Left renal cortex interstitium (tissue), 4 donors: ENCODE measurements at regions not wholly inside any gene's neighbourhood (a gene's known extent, or its start where the extent isn't known, plus 50 kb on each side); places are given as distances from the start of the nearest gene placed in this dataset.
"Not testable (repeated sequence)": the region's sequence is repeated elsewhere in the genome, so short reads cannot be mapped to it uniquely, and the experiment has no call there.

Source experiments
- DNase-seq, 4 donors: peaks; one replicate each; pipeline ENCODE4 v3.0.0-alpha.2; 2013; ENCODE audit warnings: low read depth in 4 of 4, low spot score in 2 of 4, missing footprints in 1 of 4

GRCh38 chrX:34406580-34406979 lies 250.5 kb downstream of the TMEM47 start:
- no peak for DNase-seq

DNA sequence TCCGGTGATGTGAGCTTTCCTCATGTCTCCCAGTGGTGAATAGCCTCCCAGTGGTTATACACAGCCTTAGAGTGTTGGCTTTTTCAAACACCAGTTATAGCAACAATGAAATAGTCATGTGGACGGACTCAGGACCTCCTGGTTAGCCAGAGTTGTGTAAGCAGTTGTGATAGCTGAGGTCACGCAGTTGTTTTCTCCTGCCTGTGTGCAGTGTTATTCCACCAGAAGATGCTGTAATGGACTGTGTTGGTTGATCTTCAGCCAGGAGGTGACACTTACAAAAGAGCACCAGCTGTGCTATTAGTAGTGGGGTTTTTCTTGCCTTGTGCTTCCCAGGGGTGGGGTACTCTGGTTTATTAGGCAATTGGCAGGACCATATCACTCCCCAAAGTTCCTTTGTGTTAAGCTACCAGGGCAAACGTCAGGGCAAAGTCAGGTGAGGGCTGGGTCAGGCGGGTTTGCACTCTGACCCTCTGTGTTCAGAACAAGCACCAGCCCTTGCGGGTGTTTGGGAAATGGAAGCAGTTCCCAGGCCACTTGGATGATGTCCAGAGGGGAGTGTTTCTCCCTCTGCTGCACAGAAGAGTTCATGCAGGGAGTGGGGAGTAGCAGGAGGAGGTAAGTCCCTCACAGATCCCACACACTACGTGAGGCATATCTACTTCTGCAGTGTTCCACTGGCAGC lies 252.6 kb downstream of the TMEM47 start:
- DNase-seq = no peak

DNA sequence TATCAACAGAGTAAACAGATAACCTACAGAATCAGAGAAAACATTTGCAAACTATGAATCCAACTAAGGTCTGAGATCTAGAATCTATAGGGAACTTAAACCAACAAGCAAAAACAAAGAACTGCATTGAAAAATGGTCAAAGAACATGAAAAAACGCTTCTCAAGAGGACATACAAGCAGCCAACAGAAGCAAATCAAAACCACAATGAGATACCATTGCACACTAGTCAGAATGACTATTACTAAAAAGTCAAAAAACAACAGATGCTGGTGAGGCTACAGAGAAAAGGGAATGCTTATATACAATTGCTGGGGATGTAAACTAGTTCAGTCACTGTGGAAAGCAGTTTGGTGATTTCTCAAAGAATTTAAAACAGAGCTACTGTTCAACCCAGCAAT lies 255.7 kb downstream of the TMEM47 start:
- no peak for DNase-seq

DNA sequence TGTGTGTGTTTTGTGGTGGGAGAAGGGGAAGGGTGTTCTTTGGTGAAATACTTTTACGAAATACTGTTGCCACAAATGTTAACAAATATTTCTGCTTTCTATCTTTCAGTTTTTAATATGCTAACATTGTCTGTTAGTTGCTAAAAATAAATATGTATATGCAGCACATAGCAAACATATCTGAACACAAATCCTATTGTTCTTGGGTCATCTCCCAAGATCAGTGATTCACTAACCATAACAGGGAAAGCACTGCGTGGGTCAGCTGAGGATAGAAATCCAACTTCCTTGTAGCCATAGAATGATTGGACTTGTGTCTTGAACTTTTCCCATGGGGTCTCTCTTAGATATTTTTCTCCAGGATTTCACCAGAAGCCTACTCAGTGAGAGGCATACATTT lies 250.3 kb upstream of the FAM47A start:
- no peak for DNase-seq

DNA sequence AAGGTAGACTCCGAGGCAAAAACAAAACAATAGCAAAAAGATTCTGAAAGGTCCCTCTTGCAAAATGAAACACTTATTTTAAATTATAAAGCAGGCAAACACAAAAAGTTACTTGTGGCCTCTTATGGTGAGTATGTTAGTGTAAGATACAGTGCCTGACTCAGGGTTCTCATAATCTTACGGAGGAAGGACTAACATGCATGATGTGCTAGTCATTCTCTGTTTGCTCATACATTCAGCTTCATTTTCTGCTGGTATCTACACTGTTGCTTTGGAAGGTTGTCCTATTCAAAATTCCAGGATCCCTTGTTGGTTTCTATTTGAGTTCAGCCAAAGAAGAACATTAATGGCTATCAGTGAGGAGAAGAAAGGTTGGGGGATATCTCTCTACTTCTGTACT lies 249.1 kb upstream of the FAM47A start:
- no peak for DNase-seq

GRCh38 chrX:34379891-34380290 lies 247.8 kb upstream of the FAM47A start:
- DNase-seq = no peak

DNA sequence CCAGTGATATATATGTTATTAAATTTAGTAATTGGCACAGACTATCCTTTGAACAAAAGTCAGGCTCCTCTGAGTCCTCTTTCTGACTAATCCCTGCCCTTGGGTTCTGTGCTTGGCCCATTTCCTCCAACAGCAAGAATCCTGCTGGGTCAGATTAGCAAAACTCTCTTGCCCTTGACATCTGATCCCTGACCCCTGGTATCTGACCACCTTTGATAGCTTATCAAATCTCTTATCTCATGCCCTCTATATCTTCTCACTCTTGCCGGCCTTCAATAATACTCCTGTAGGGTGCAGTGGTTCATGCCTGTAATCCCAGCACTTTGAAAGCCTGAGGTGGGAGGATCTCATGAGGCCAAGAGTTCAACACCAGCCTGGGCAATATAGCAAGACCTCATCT lies 245.5 kb upstream of the FAM47A start:
- no peak for DNase-seq

DNA sequence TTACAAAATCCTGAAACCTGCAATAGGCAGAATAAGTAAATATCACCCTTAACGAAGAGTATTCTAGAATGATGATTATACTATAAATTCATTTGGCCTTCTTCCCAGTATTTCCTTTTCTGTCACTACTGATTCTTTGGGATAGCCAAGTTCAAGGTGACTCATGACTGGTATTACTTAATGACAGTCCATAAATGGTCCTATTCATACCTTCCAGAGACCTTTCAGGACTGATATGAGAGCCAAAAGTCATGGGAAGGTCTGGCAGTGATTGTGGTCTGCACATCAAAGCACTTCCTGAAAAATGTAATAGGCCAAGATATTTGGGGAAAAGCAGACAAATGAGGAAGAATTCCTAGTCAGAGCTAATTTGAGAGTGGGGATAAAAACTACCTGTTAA lies 239.6 kb upstream of the FAM47A start:
- DNase-seq = no peak

- DNase-seq = peak in 2 of 4 donors; percentile 6 to 21
Measured at GRCh38 chrX:34365471-34365870, 233.4 kb upstream of the FAM47A start.

- no peak for DNase-seq
Measured at GRCh38 chrX:34350561-34351335, 218.6 kb upstream of the FAM47A start.

DNA sequence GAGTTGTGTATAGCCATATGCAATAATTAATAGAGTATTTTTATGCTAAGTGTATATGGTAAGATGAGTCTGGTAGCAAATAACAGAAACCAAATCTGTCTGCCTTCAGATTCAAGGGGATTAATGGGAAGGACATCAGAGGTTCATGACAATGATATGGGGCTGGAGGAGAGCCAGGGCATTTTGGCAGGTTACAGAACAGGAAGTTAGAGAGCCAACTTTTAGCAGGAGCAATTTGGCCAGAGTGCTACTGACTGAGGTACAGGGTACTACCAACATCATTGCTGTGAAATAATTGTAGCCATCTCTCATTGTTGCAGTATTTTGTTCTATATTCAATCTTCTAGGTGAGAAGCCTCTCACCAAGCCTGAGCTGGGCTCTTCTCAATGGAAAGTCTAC lies 210.9 kb upstream of the FAM47A start:
- no peak for DNase-seq

DNA sequence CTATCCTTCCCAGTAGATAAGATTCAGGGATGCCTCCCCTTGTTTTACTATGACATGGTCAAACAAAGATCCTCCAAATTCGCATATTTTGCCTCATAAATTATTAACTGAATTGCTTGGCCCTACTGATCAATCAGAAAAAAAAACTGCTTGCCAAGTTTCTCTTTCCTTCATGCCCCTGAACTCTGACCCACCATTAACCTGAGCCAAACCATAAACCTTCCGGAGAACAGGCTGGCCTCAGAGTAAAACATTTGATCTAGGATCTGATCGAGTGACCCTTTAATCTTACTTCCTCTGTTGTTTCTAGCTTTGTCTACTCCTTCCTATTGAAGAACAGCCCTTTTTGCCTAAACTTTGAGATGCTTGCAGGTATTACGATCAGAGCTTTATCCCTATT lies 209.7 kb upstream of the FAM47A start:
- DNase-seq = no peak

DNA sequence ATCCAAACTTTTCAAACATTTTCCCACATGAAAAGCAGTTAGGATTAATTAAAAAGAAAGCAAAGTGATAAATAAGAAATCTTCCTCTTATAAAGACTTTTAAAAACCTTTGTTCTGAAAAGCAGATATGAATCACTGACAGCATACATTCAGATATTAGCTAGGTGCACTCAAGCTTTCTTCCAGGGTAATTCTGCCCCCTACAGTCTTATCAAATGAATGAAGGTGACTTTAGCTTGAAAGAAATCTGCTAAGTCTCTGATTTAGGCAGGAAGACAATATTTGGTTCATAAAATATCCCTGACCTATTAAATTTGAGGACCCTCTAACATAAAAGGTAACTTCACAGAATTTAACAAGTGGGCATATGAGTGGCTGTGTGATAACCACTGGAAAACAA lies 209.1 kb upstream of the FAM47A start:
- no peak for DNase-seq

- DNase-seq = no peak
Measured at GRCh38 chrX:34338046-34338445, 205.9 kb upstream of the FAM47A start.

DNA sequence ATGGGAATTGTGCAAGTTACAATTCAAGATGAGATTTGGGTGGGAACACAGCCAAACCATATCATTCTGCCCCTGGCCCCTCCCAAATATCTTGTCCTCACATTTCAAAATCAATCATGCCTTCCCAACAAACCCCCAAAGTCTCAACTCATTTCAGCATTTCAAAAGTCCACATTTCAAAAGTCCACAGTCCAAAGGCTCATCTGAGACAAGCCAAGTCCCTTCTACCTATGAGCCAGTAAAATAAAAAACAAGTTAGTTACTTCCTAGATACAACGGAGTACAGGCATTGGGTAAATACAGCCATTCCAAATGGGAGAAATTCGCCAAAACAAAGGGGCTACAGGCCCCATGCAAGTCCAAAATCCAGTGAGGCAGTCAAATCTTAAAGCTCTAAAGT lies 203.3 kb upstream of the FAM47A start:
- DNase-seq = not testable (repeated sequence)

DNA sequence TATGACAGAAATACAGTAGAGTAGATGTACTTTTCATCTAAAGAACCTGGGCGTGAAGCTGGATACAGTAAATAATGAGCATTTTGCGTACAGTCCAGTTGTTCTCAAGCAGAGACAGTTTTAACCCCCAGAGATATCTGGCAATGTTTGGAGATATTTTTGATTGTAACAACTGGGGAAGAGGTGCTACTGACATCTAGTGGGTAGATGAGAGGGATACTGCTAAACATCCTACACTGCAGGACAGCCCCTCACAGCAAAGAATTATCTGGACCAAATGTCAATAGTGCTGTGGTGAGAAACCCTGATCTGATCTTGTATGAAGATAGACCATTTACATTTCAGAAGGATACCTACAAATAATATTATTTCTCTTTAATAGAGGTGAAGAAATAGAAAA lies 200.2 kb upstream of the FAM47A start:
- DNase-seq = no peak

GRCh38 chrX:34325460-34325859 lies 193.3 kb upstream of the FAM47A start:
- no peak for DNase-seq

- not testable (repeated sequence) for DNase-seq
Measured at GRCh38 chrX:34320424-34320823, 188.3 kb upstream of the FAM47A start.

DNA sequence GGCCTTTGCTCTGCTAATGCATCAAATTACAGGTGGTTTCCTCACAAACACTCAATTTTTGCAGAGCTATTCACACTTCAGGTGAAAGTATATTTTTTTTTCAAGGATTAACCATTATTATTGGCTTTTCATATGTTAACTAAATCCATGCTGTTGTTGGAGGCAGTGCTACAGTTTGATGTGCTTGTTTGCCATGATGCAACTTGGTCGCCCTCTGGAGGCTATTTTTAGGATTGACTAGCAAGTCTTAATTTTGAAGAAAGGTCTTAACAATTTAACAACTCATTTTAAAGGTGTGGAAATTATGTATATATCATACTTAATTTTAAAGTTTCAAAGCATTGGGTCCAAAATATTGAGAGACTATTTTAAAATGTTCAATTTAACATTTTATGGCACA lies 168.8 kb upstream of the FAM47A start:
- DNase-seq = no peak

GRCh38 chrX:34299451-34299967 lies 167.4 kb upstream of the FAM47A start:
- DNase-seq = no peak

DNA sequence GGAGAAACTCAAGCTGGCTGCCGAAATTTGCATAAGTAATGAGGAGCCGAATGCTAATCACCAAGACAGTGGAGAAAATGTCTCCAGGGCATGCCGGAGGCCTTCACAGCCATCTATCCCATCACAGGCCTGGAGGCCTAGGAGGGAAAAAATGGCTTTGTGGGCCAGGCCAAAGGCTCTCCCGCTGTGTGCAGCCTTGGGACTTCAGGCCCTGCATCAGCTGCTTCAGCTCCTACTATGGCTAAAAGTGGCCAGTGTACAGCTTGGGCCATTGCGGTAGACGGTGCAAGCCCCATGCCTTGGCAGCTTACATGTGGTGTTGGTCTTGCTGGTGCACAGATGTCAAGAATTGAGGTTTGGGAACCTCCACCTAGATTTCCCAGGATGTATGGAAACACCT lies 162.6 kb upstream of the FAM47A start:
- DNase-seq = no peak

GRCh38 chrX:34288782-34289181 lies 156.7 kb upstream of the FAM47A start:
- no peak for DNase-seq
